IMR-90 (cell line): ENCODE measurements at regions not wholly inside any gene's neighbourhood (a gene's known extent, or its start where the extent isn't known, plus 50 kb on each side); places are given as distances from the start of the nearest gene placed in this dataset.

Experiments used
- ATAC-seq: fragments of 200-7000 bp; cut with Tn5 transposase; 2 replicates; pipeline ENCODE4 v1.9.1; 2020; ENCODE audit warnings: low read depth, mild to moderate bottlenecking, moderate library complexity
- BruUV-seq: library from RNA; stranded (reverse); fragments of 400-500 nt; replicated peaks from 2 replicates; lab custom pipeline; 2021; lab: Mats Ljungman, UMichigan
- CTCF ChIA-PET: fragments of 300-600 bp; formaldehyde crosslinking; extraction: SDS; loops from one replicate; lab custom pipeline; 2021; ENCODE audit warnings: antibody characterized with exemption; lab: Yijun Ruan, JAX
- POLR2A ChIA-PET: fragments of 300-600 bp; sonication (Branson Sonifier 250); formaldehyde crosslinking; loops from one replicate; lab custom pipeline; 2022; ENCODE audit warnings: antibody characterized with exemption; ENCODE audit not compliant: unreplicated experiment; lab: Charles Lee
- DNase-seq: peaks from one replicate; pipeline ENCODE4 v3.0.0; 2013
- H2AFZ ChIP-seq: replicated peaks from 2 replicates; pipeline ENCODE3; 2013; ENCODE audit warnings: low read length, mild to moderate bottlenecking; ENCODE audit not compliant: poor library complexity
- H2AK5ac ChIP-seq: 2 replicates; pipeline ENCODE4 v1.6.1; 2013; ENCODE audit warnings: low read depth, low read length, inconsistent platforms
- H2AK9ac ChIP-seq: replicated peaks from 2 replicates; pipeline ENCODE3; 2013; ENCODE audit warnings: mild to moderate bottlenecking, low read depth, low read length, moderate library complexity; ENCODE audit not compliant: poor library complexity
- H2BK120ac ChIP-seq: 2 replicates; pipeline ENCODE4 v1.6.1; 2013; ENCODE audit warnings: low read depth, low read length, inconsistent platforms
- H2BK15ac ChIP-seq: 3 replicates; pipeline ENCODE4 v1.6.1; 2013; ENCODE audit warnings: low read depth, low read length, inconsistent platforms
- H2BK20ac ChIP-seq: 2 replicates; pipeline ENCODE4 v1.6.1; 2013; ENCODE audit warnings: low read depth, mild to moderate bottlenecking, inconsistent platforms, low read length, moderate library complexity
- H2BK5ac ChIP-seq: 2 replicates; pipeline ENCODE4 v1.6.1; 2013; ENCODE audit warnings: mild to moderate bottlenecking, low read depth, low read length, inconsistent platforms; ENCODE audit not compliant: poor library complexity, severe bottlenecking
- H3K14ac ChIP-seq: replicated peaks from 2 replicates; pipeline ENCODE4 v1.6.1; 2013; ENCODE audit warnings: low read depth, low read length, inconsistent platforms
- H3K18ac ChIP-seq: 2 replicates; pipeline ENCODE4 v1.6.1; 2013; ENCODE audit warnings: low read depth, low read length, control low read depth
- H3K23ac ChIP-seq: 2 replicates; pipeline ENCODE4 v1.6.1; 2013; ENCODE audit warnings: low read depth, low read length, inconsistent platforms
- H3K27ac ChIP-seq: 2 replicates; pipeline ENCODE4 v1.5.1; 2013; ENCODE audit warnings: mild to moderate bottlenecking, control low read depth, low read length; ENCODE audit not compliant: insufficient read depth
- H3K27me3 ChIP-seq: 2 replicates; pipeline ENCODE4 v1.6.1; 2013; ENCODE audit warnings: low read length; ENCODE audit not compliant: control insufficient read depth, insufficient read depth
- H3K36me3 ChIP-seq: 2 replicates; pipeline ENCODE4 v1.6.1; 2013; ENCODE audit warnings: low read length, mixed read lengths; ENCODE audit not compliant: control insufficient read depth, insufficient read depth
- H3K4ac ChIP-seq: 2 replicates; pipeline ENCODE4 v1.6.1; 2013; ENCODE audit warnings: low read depth, low read length, inconsistent platforms
- H3K4me1 ChIP-seq: 2 replicates; pipeline ENCODE4 v1.6.1; 2013; ENCODE audit warnings: low read length, mixed read lengths; ENCODE audit not compliant: control insufficient read depth, insufficient read depth
- H3K4me2 ChIP-seq: 2 replicates; pipeline ENCODE4 v1.6.1; 2013; ENCODE audit warnings: low read depth, mild to moderate bottlenecking, control low read depth, low read length, moderate library complexity
- H3K4me3 ChIP-seq: 2 replicates; pipeline ENCODE4 v1.5.1; 2013; ENCODE audit warnings: low read depth, mild to moderate bottlenecking, control low read depth, low read length, moderate library complexity; ENCODE audit not compliant: insufficient read depth
- H3K56ac ChIP-seq: 2 replicates; pipeline ENCODE4 v1.6.1; 2013; ENCODE audit warnings: low read length, inconsistent platforms; ENCODE audit not compliant: insufficient read depth; ENCODE audit errors: extremely low read depth
- H3K79me1 ChIP-seq, 2 experiments: 2 replicates each; pipeline ENCODE4 v1.6.1; 2013; ENCODE audit warnings: low read length in 2 of 2, inconsistent platforms in 1 of 2, low read depth in 1 of 2
- H3K9ac ChIP-seq: 2 replicates; pipeline ENCODE4 v1.6.1; 2013; ENCODE audit warnings: low read depth, low read length, control low read depth
- H3K9me1 ChIP-seq: 2 replicates; pipeline ENCODE4 v1.6.1; 2013; ENCODE audit warnings: low read length, inconsistent platforms; ENCODE audit not compliant: insufficient read depth
- H3K9me3 ChIP-seq: 2 replicates; pipeline ENCODE4 v1.6.1; 2013; ENCODE audit warnings: low read length; ENCODE audit not compliant: control insufficient read depth, insufficient read depth
- H4K20me1 ChIP-seq: 2 replicates; pipeline ENCODE4 v1.6.1; 2013; ENCODE audit warnings: low read length, inconsistent platforms; ENCODE audit not compliant: insufficient read depth
- H4K5ac ChIP-seq: 2 replicates; pipeline ENCODE4 v1.6.1; 2013; ENCODE audit warnings: mild to moderate bottlenecking, low read depth, low read length, control low read depth
- H4K8ac ChIP-seq, 2 experiments: 2 replicates each; pipeline ENCODE4 v1.6.1; 2013; ENCODE audit warnings: low read depth in 2 of 2, low read length in 2 of 2, control low read depth in 1 of 2, inconsistent platforms in 1 of 2
- H4K91ac ChIP-seq: 2 replicates; pipeline ENCODE4 v1.6.1; 2013; ENCODE audit warnings: low read depth, low read length, inconsistent platforms; ENCODE audit not compliant: insufficient read depth
- BHLHE40 ChIP-seq: fragments of 150-350 bp; IDR thresholded peaks from 2 replicates; pipeline ENCODE4 v1.6.1; 2016; ENCODE audit warnings: mild to moderate bottlenecking, low read depth, low read length
- CEBPB ChIP-seq: IDR thresholded peaks from 2 replicates; pipeline ENCODE4 v1.6.1; 2012; ENCODE audit warnings: low read depth, low read length, improper control_type of control experiment
- CHD1 ChIP-seq: IDR thresholded peaks from 2 replicates; pipeline ENCODE4 v1.6.1; 2012; ENCODE audit warnings: low read depth, low read length, improper control_type of control experiment
- FOS ChIP-seq: fragments of 150-350 bp; IDR thresholded peaks from 2 replicates; pipeline ENCODE4 v1.6.1; 2016; ENCODE audit warnings: low read depth, low read length
- MAFK ChIP-seq: IDR thresholded peaks from 2 replicates; pipeline ENCODE4 v1.6.1; 2012; ENCODE audit warnings: low read depth, low read length, improper control_type of control experiment
- MXI1 ChIP-seq: IDR thresholded peaks from 2 replicates; pipeline ENCODE4 v1.6.1; 2012; ENCODE audit warnings: low read depth, mild to moderate bottlenecking, low read length, moderate library complexity, borderline replicate concordance
- NFE2L2 ChIP-seq: fragments of 150-350 bp; IDR thresholded peaks from 2 replicates; pipeline ENCODE4 v1.6.1; 2016; ENCODE audit warnings: low read depth, mild to moderate bottlenecking, low read length
- POLR2A ChIP-seq: IDR thresholded peaks from 2 replicates; pipeline ENCODE4 v1.6.1; 2012; ENCODE audit warnings: mild to moderate bottlenecking, low read depth, low read length
- RAD21 ChIP-seq: IDR thresholded peaks from 2 replicates; pipeline ENCODE4 v1.6.1; 2012; ENCODE audit warnings: low read length, improper control_type of control experiment
- RCOR1 ChIP-seq: IDR thresholded peaks from 2 replicates; pipeline ENCODE4 v1.6.1; 2012; ENCODE audit warnings: mild to moderate bottlenecking, low read length, improper control_type of control experiment; ENCODE audit not compliant: insufficient replicate concordance
- RFX5 ChIP-seq: IDR thresholded peaks from 2 replicates; pipeline ENCODE4 v1.8.0; 2012; ENCODE audit warnings: low read depth, mild to moderate bottlenecking, low read length, moderate library complexity
- SMC3 ChIP-seq: fragments of 150-350 bp; IDR thresholded peaks from 2 replicates; pipeline ENCODE4 v1.6.1; 2016; ENCODE audit warnings: low read depth, mild to moderate bottlenecking, antibody characterized with exemption, low read length, moderate library complexity
- WGBS, 2 experiments: methylation state at CpG; one replicate each; pipeline versions ENCODE4 v1.1.5 to v1.1.7; 2013; ENCODE audit warnings: missing lambda C conversion rate in 2 of 2; ENCODE audit not compliant: insufficient read length in 1 of 2; ENCODE audit errors: extremely low coverage in 2 of 2; 5-methylcytosine and 5-hydroxymethylcytosine counted together
- dilution Hi-C: fragments of 300-500 bp; cut with HindIII; formaldehyde crosslinking; loops from one replicate; pipeline ENCODE4 v1.14.3; 2018; ENCODE audit warnings: low sequenced_read_pairs; ENCODE audit not compliant: unreplicated experiment
- in situ Hi-C: fragments of 300-500 bp; cut with MboI; formaldehyde crosslinking; loops from 3 replicates; pipeline ENCODE4 v1.14.3; 2019; ENCODE audit warnings: low sequenced_read_pairs, inconsistent platforms, mixed read lengths
- intact Hi-C: fragments of 100-400 bp; cut with micrococcal nuclease; formaldehyde crosslinking; loops from 2 replicates; pipeline ENCODE4 v1.10.0; 2022
- TF ChIP-seq, protein P1 (sequence below): conservative IDR thresholded peaks from 2 replicates; pipeline ENCODE4 v1.5.1; 2012; ENCODE audit warnings: mild to moderate bottlenecking, low read depth, low read length, improper control_type of control experiment
- TF ChIP-seq, protein P2 (sequence below): fragments of 150-350 bp; IDR thresholded peaks from 2 replicates; pipeline ENCODE4 v1.6.1; 2016; ENCODE audit warnings: low read depth, mild to moderate bottlenecking, low read length, moderate library complexity, borderline replicate concordance
- TF ChIP-seq, protein P3 (sequence below): fragments of 150-350 bp; IDR thresholded peaks from 2 replicates; pipeline ENCODE4 v1.6.1; 2017; ENCODE audit warnings: mild to moderate bottlenecking, antibody characterized with exemption, low read length, low read depth

DNA sequence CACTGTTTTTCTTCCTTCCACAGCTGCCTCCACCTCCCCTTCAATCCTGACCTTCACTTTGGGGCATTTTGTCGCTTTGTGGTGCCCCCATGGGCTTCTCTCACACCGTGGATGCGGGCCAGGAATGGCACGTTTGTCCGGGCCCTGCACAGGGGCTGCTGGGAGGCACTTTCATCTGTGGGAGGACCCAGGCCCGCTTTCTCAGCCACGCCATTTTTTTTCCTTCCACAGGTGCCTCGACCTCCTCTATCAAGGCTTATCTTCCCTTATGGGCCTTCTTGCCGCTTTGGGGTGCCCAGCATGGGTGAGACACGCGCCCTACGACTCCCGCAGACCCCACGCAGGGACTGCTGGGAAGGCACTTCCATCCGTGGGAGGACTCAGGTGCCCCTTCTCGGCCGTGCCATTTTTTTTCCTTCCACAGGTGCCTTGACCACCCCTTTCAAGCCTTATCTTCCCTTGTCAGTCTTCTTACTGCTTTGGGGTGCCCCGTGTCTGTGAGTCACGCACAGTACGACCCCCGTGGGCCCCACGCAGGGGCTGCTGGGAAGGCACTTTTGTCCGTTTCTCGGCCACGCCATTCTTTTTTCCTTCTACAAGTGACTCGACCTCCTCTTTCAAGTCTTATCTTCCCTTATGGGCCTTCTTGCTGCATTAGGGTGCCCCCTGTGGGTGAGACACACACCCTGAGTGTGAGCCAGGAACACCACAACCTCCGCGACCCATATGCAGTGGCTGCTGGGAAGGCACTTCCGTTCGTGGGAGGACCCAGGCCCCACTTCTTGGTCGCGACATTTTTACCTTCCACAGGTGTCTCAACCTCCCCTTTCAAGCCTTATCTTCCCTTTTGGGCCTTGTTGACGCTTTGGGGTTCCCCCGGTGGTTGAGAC, 270.7 kb downstream of the ALG10 start:
- ATAC-seq (no peak), DNase-seq (no peak)
- Histone ChIP-seq H3K4me1 (no peaks in the 10 kb centered on the region), H4K20me1 (no peaks in the 10 kb centered on the region), H3K23ac (no peak overlapping the region), H4K8ac (no peak overlapping the region), H3K4me2 (no peak overlapping the region), H3K27ac (no peak overlapping the region), H2AFZ (no peak overlapping the region), H2BK20ac (no peak overlapping the region), H3K18ac (no peak overlapping the region), H4K5ac (no peak overlapping the region), H3K27me3 (no peaks in the 10 kb centered on the region), H3K4ac (no peak overlapping the region), H3K56ac (no peak overlapping the region), H3K36me3 (no peaks in the 10 kb centered on the region), H3K4me3 (no peak overlapping the region), H3K79me1 (no peaks in the 10 kb centered on the region), H2BK5ac (no peak overlapping the region), H2AK5ac (no peak overlapping the region), H2BK120ac (no peak overlapping the region), H2AK9ac (no peak overlapping the region), H3K14ac (no peak overlapping the region), H4K91ac (no peak overlapping the region), H3K9me3 (peaks cover 78% of the 10 kb centered on the region), H3K9ac (no peak overlapping the region), H2BK15ac (no peak overlapping the region), H3K9me1 (no peaks in the 10 kb centered on the region)
- intact Hi-C loops (no loop called here), dilution Hi-C loops (no loop called here), in situ Hi-C loops (no loop called here)
- 54% methylated on average over 19 of the region's 34 CpGs; no CpG with 5 or more reads in 1 of the 2 experiments for whole genome bisulfite sequencing, 2 experiments
- ChIA-PET CTCF (no interaction called here), POLR2A (no interaction called here)
- BruUV-seq, result no TSS peak
- TF ChIP-seq, protein P1, sequence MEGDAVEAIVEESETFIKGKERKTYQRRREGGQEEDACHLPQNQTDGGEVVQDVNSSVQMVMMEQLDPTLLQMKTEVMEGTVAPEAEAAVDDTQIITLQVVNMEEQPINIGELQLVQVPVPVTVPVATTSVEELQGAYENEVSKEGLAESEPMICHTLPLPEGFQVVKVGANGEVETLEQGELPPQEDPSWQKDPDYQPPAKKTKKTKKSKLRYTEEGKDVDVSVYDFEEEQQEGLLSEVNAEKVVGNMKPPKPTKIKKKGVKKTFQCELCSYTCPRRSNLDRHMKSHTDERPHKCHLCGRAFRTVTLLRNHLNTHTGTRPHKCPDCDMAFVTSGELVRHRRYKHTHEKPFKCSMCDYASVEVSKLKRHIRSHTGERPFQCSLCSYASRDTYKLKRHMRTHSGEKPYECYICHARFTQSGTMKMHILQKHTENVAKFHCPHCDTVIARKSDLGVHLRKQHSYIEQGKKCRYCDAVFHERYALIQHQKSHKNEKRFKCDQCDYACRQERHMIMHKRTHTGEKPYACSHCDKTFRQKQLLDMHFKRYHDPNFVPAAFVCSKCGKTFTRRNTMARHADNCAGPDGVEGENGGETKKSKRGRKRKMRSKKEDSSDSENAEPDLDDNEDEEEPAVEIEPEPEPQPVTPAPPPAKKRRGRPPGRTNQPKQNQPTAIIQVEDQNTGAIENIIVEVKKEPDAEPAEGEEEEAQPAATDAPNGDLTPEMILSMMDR, result no peak
- TF ChIP-seq BHLHE40 (no peak), MAFK (no peak), CHD1 (no peak), RAD21 (no peak), SMC3 (no peak), NFE2L2 (no peak), FOS (no peak), RCOR1 (no peak), RFX5 (no peak), POLR2A (no peak), MXI1 (no peak), CEBPB (no peak)
- TF ChIP-seq, protein P2, sequence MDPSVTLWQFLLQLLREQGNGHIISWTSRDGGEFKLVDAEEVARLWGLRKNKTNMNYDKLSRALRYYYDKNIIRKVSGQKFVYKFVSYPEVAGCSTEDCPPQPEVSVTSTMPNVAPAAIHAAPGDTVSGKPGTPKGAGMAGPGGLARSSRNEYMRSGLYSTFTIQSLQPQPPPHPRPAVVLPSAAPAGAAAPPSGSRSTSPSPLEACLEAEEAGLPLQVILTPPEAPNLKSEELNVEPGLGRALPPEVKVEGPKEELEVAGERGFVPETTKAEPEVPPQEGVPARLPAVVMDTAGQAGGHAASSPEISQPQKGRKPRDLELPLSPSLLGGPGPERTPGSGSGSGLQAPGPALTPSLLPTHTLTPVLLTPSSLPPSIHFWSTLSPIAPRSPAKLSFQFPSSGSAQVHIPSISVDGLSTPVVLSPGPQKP, result no peak
- TF ChIP-seq, protein P3, sequence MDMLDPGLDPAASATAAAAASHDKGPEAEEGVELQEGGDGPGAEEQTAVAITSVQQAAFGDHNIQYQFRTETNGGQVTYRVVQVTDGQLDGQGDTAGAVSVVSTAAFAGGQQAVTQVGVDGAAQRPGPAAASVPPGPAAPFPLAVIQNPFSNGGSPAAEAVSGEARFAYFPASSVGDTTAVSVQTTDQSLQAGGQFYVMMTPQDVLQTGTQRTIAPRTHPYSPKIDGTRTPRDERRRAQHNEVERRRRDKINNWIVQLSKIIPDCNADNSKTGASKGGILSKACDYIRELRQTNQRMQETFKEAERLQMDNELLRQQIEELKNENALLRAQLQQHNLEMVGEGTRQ, result no peak
